HFFc6 (cell line): ENCODE measurements at regions not wholly inside any gene's neighbourhood (a gene's known extent, or its start where the extent isn't known, plus 50 kb on each side); places are given as distances from the start of the nearest gene placed in this dataset.

Experiments used
- DNase-seq: peaks from one replicate; pipeline ENCODE4 v3.0.0-alpha.2; 2018
- H3K27ac Mint-ChIP-seq: 2 replicates; pipeline ENCODE4 v1.8.0; 2020; ENCODE audit warnings: mild to moderate bottlenecking, mixed read lengths
- H3K27me3 Mint-ChIP-seq: 2 replicates; pipeline ENCODE4 v1.8.0; 2021; ENCODE audit warnings: mild to moderate bottlenecking, moderate library complexity, mixed read lengths; ENCODE audit not compliant: insufficient read depth
- H3K36me3 Mint-ChIP-seq: 2 replicates; pipeline ENCODE4 v1.8.0; 2021; ENCODE audit warnings: low read depth, mixed read lengths
- H3K4me1 Mint-ChIP-seq: 2 replicates; pipeline ENCODE4 v1.8.0; 2020; ENCODE audit warnings: low read depth, mixed read lengths
- H3K4me3 Mint-ChIP-seq: 2 replicates; pipeline ENCODE4 v1.8.0; 2020; ENCODE audit warnings: mild to moderate bottlenecking, moderate library complexity, mixed read lengths
- H3K9me3 Mint-ChIP-seq: 2 replicates; pipeline ENCODE4 v1.8.0; 2020; ENCODE audit warnings: mild to moderate bottlenecking, mixed read lengths
- CTCF ChIP-seq: fragments of 200-600 bp; sonication (generic); IDR thresholded peaks from 2 replicates; pipeline ENCODE4 v1.5.0; 2021; ENCODE audit warnings: antibody characterized with exemption, mild to moderate bottlenecking

GRCh38 chr5:130875656-130876055, 289.4 kb downstream of the HINT1 start:
- no peak overlapping the region for H3K4me3 Mint-ChIP-seq
- no peak for TF ChIP-seq CTCF
- DNase-seq: no peak
- no peaks in the 10 kb centered on the region; the same call in 1 of the 2 replicates for H3K27me3 Mint-ChIP-seq
- H3K9me3 Mint-ChIP-seq: peaks cover 23% of the 10 kb centered on the region
- no peaks in the 10 kb centered on the region for H3K4me1 Mint-ChIP-seq
- no peak overlapping the region for H3K27ac Mint-ChIP-seq
- no peaks in the 10 kb centered on the region for H3K36me3 Mint-ChIP-seq

- DNase-seq: no peak
- H3K4me3 Mint-ChIP-seq: no peak overlapping the region
- H3K27me3 Mint-ChIP-seq: no peaks in the 10 kb centered on the region; the same call in 1 of the 2 replicates
- no peaks in the 10 kb centered on the region for H3K36me3 Mint-ChIP-seq
- peaks cover 23% of the 10 kb centered on the region for H3K9me3 Mint-ChIP-seq
- TF ChIP-seq CTCF: no peak
- H3K27ac Mint-ChIP-seq: no peak overlapping the region
- H3K4me1 Mint-ChIP-seq: no peaks in the 10 kb centered on the region
Measured at GRCh38 chr5:130874861-130875417, 290.1 kb downstream of the HINT1 start.

- no peak for DNase-seq
- TF ChIP-seq CTCF: peak; percentile 73
Measured at GRCh38 chr5:130871346-130872086, 293.5 kb downstream of the HINT1 start.

GRCh38 chr5:130870691-130871090, 294.4 kb downstream of the HINT1 start:
- Mint-ChIP-seq H3K4me3 (no peak overlapping the region), H3K36me3 (no peaks in the 10 kb centered on the region), H3K4me1 (no peaks in the 10 kb centered on the region), H3K9me3 (peaks cover 11% of the 10 kb centered on the region), H3K27me3 (no peaks in the 10 kb centered on the region; the same call in 1 of the 2 replicates), H3K27ac (no peak overlapping the region)
- no peak for TF ChIP-seq CTCF
- no peak for DNase-seq

More at GRCh38 chr5:130871346-130872086, 293.5 kb downstream of the HINT1 start:
- Mint-ChIP-seq H3K4me3 (no peak overlapping the region), H3K27ac (no peak overlapping the region), H3K27me3 (no peaks in the 10 kb centered on the region; the same call in 1 of the 2 replicates), H3K4me1 (no peaks in the 10 kb centered on the region), H3K9me3 (peaks cover 5% of the 10 kb centered on the region), H3K36me3 (no peaks in the 10 kb centered on the region)

GRCh38 chr5:130868186-130868840, 296.7 kb downstream of the HINT1 start:
- H3K4me1 Mint-ChIP-seq: no peaks in the 10 kb centered on the region
- H3K36me3 Mint-ChIP-seq: 0 out of 2 replicates have a peak, but pooled peaks cover 5% of the 10 kb centered on the region
- no peak for TF ChIP-seq CTCF
- H3K27ac Mint-ChIP-seq: no peak overlapping the region
- peaks cover 23% of the 10 kb centered on the region for H3K9me3 Mint-ChIP-seq
- no peak for DNase-seq
- H3K27me3 Mint-ChIP-seq: no peaks in the 10 kb centered on the region; the same call in 1 of the 2 replicates
- no peak overlapping the region for H3K4me3 Mint-ChIP-seq
